Spinal cord (tissue), 9 donors: ENCODE measurements at regions not wholly inside any gene's neighbourhood (a gene's known extent, or its start where the extent isn't known, plus 50 kb on each side); places are given as distances from the start of the nearest gene placed in this dataset.
A peak's percentile ranks its signal among the peaks of the same experiment; 100 is the strongest.

Experiments
- DNase-seq, 6 donors: peaks; one replicate each; pipeline versions ENCODE4 v3.0.0 to v3.0.0-alpha.2; 2013 to 2015; ENCODE audit warnings: low spot score in 6 of 6, low read depth in 4 of 6
- H3K27ac ChIP-seq: one replicate; pipeline ENCODE4 v1.5.1; 2013; ENCODE audit warnings: low read depth, low read length, control low read depth
- H3K27me3 ChIP-seq: one replicate; pipeline ENCODE4 v1.6.1; 2013; ENCODE audit warnings: low read length; ENCODE audit not compliant: control insufficient read depth, insufficient read depth
- H3K36me3 ChIP-seq: one replicate; pipeline ENCODE4 v1.6.1; 2013; ENCODE audit warnings: low read length; ENCODE audit not compliant: control insufficient read depth, insufficient read depth
- H3K4me1 ChIP-seq: one replicate; pipeline ENCODE4 v1.6.1; 2013; ENCODE audit warnings: low read length; ENCODE audit not compliant: control insufficient read depth, insufficient read depth
- H3K4me3 ChIP-seq: one replicate; pipeline ENCODE4 v1.5.1; 2013; ENCODE audit warnings: low read depth, low read length, control low read depth
- H3K9me3 ChIP-seq: one replicate; pipeline ENCODE4 v1.6.1; 2013; ENCODE audit warnings: low read length; ENCODE audit not compliant: control insufficient read depth, insufficient read depth
- WGBS: methylation state at CpG from one replicate; pipeline ENCODE4 v1.1.5; 2013; ENCODE audit warnings: missing lambda C conversion rate; ENCODE audit not compliant: insufficient coverage; 5-methylcytosine and 5-hydroxymethylcytosine counted together
- donor health status: healthy.

- DNase-seq, result no peak
- Histone ChIP-seq H3K9me3 (peaks cover 4% of the 10 kb centered on the region), H3K27me3 (no peaks in the 10 kb centered on the region), H3K4me1 (no peaks in the 10 kb centered on the region), H3K36me3 (no peaks in the 10 kb centered on the region), H3K27ac (no peak overlapping the region), H3K4me3 (no peak overlapping the region)
- WGBS, result 73% methylated on average over 34 of the region's 38 CpGs
Measured at GRCh38 chr7:45391618-45392451, 182.3 kb upstream of the ADCY1 start.

GRCh38 chr7:45394117-45394708 is 180.0 kb upstream of the ADCY1 start:
- H3K36me3 ChIP-seq, result no peaks in the 10 kb centered on the region
- H3K27ac ChIP-seq, result no peak overlapping the region
- no peaks in the 10 kb centered on the region for H3K4me1 ChIP-seq
- no peak for DNase-seq
- WGBS, result 88% methylated on average over 2 of the region's 4 CpGs
- H3K9me3 ChIP-seq, result peaks cover 4% of the 10 kb centered on the region
- H3K4me3 ChIP-seq, result no peak overlapping the region
- no peaks in the 10 kb centered on the region for H3K27me3 ChIP-seq

DNA sequence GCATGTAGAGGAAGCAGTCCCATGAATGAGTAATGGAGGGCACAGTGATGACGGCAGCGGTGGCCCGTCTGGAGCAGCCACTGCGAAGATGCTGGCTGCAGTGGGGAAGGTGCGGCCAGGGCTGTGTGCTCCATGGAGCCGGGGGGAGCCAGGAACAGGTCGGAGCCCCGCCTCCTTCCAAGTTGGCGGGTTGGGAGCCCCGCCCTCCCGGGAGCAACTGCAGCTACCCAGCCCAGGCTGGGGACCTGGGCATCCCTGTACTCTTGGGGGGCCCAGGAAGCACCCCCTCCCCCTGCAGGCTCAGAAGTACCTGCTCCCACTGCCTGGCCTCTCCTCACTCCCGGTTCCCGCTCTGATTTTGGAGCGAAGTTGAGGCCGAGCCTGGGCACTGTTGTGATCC is 175.1 kb upstream of the ADCY1 start:
- Histone ChIP-seq H3K9me3 (peaks cover 4% of the 10 kb centered on the region), H3K4me1 (no peaks in the 10 kb centered on the region), H3K4me3 (no peak overlapping the region), H3K27me3 (no peaks in the 10 kb centered on the region), H3K36me3 (no peaks in the 10 kb centered on the region), H3K27ac (no peak overlapping the region)
- DNase-seq, result no peak
- 96% methylated on average over 15 of the region's 15 CpGs for WGBS

GRCh38 chr7:45400680-45401079 is 173.5 kb upstream of the ADCY1 start:
- peaks cover 2% of the 10 kb centered on the region for H3K9me3 ChIP-seq
- H3K27ac ChIP-seq, result no peak overlapping the region
- no peaks in the 10 kb centered on the region for H3K27me3 ChIP-seq
- H3K4me1 ChIP-seq, result no peaks in the 10 kb centered on the region
- 86% methylated on average over 7 of the region's 7 CpGs for WGBS
- no peak overlapping the region for H3K4me3 ChIP-seq
- no peak for DNase-seq
- no peaks in the 10 kb centered on the region for H3K36me3 ChIP-seq

- 87% methylated on average over 2 of the region's 2 CpGs for WGBS
- no peaks in the 10 kb centered on the region for H3K36me3 ChIP-seq
- no peaks in the 10 kb centered on the region for H3K27me3 ChIP-seq
- no peak overlapping the region for H3K4me3 ChIP-seq
- no peaks in the 10 kb centered on the region for H3K4me1 ChIP-seq
- H3K9me3 ChIP-seq, result peaks cover 1% of the 10 kb centered on the region
- no peak for DNase-seq
- no peak overlapping the region for H3K27ac ChIP-seq
Measured at GRCh38 chr7:45401155-45401554, 173.0 kb upstream of the ADCY1 start.

DNA sequence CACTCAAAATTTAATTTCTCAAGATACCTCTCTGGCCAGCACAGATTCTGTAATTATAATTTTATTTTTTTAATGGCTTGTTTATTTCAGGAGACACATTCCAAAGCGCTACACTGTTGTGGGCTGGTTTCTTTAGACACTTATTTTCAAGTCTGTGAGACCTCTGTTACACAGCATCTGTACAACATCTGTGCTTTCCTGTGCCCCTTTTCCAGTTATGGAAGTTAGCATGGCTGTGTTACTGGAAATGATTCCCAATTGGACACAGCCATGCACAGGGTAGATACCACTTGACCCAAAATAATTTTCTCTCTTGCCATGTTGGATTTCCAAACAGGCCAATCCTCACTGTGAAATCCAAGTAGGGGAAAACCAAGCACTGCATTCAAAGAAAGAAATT is 172.3 kb upstream of the ADCY1 start:
- WGBS, result no CpG with 5 or more reads among the region's 1 CpG
- Histone ChIP-seq H3K4me3 (no peak overlapping the region), H3K27me3 (no peaks in the 10 kb centered on the region)

DNA sequence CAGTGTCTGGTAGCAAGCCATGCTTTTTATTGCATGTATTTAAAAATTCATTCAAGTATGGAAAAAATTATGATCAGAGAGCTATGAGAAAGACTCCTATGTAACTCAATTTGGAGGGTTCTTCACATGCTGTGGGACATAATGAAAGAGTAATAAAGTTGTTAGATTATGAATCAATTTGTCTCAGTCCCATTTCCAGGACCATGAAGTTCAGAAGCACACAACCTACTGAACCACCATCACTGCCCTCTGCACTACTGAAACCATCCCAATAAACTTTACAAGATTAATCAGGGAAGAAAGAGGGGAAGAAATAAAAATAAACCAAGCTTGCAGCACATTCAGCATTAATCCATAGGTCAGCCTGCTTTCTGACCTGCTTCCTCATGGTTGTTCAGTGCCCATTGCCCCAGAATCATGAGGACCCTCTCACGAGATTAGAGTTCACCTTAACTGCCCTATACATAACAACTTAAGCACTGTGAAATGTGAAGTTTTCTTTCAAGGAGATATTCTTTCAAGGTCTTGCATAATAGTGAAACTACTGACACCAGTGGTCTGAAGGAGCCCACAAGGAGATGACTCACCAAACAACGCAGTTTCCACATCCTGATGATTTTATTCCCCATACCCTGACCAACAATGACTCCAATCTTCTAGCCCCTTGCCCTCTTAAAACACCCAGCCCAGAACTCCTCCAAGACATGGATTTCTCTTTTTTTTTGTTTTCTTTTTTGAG is 171.5 kb upstream of the ADCY1 start:
- H3K36me3 ChIP-seq, result no peaks in the 10 kb centered on the region
- WGBS, result 73% methylated on average over 1 of the region's 2 CpGs
- no peaks in the 10 kb centered on the region for H3K4me1 ChIP-seq
- H3K9me3 ChIP-seq, result no peaks in the 10 kb centered on the region
- H3K4me3 ChIP-seq, result no peak overlapping the region
- no peaks in the 10 kb centered on the region for H3K27me3 ChIP-seq
- no peak overlapping the region for H3K27ac ChIP-seq
- DNase-seq, result no peak

More for the DNA sequence above, 172.3 kb upstream of the ADCY1 start:
- H3K9me3 ChIP-seq, result no peaks in the 10 kb centered on the region
- no peaks in the 10 kb centered on the region for H3K4me1 ChIP-seq
- no peaks in the 10 kb centered on the region for H3K36me3 ChIP-seq
- DNase-seq, result no peak
- H3K27ac ChIP-seq, result no peak overlapping the region

- WGBS, result 67% methylated on average over 1 of the region's 2 CpGs
- H3K9me3 ChIP-seq, result no peaks in the 10 kb centered on the region
- H3K27me3 ChIP-seq, result no peaks in the 10 kb centered on the region
- H3K27ac ChIP-seq, result no peak overlapping the region
- no peak overlapping the region for H3K4me3 ChIP-seq
- no peaks in the 10 kb centered on the region for H3K4me1 ChIP-seq
- DNase-seq, result no peak
- H3K36me3 ChIP-seq, result no peaks in the 10 kb centered on the region
Measured at GRCh38 chr7:45404622-45405021, 169.5 kb upstream of the ADCY1 start.

GRCh38 chr7:45407730-45408408 is 166.3 kb upstream of the ADCY1 start:
- peak in 1 of 6 donors; percentile 83 for DNase-seq
- no peaks in the 10 kb centered on the region for H3K4me1 ChIP-seq
- WGBS, result 85% methylated on average over 23 of the region's 27 CpGs
- no peaks in the 10 kb centered on the region for H3K27me3 ChIP-seq
- H3K27ac ChIP-seq, result no peak overlapping the region
- no peak overlapping the region for H3K4me3 ChIP-seq
- no peaks in the 10 kb centered on the region for H3K9me3 ChIP-seq
- no peaks in the 10 kb centered on the region for H3K36me3 ChIP-seq
